CD4-positive, alpha-beta T cell treated with Interleukin-12 subunit alpha and Interleukin-12 subunit beta, for 1 hour (primary cell): ENCODE measurements at regions not wholly inside any gene's neighbourhood (a gene's known extent, or its start where the extent isn't known, plus 50 kb on each side); places are given as distances from the start of the nearest gene placed in this dataset.
"Not testable (repeated sequence)": the region's sequence is repeated elsewhere in the genome, so short reads cannot be mapped to it uniquely, and the experiment has no call there.

Experiments used
- DNase-seq: peaks from one replicate; pipeline ENCODE4 v3.0.0-alpha.2; 2020

DNA sequence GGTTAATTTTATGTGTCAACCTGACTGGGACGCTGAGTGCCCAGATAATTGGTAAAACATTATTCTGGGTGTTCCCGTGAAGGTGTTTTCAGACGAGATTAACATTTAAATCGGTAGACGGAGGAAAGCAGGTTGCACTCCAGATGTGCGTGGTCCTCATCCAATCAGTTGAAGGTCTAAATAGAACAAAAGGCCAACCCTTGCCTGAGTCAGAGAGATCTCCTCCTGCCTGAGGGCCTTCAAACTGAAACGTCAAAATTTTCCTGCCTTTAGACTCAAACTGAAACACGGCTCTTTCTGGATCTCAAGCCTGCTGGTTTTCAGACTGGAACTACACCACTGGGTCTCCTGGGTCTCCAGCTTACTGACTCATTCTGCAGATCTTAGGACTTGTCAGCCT, 70.9 kb downstream of the NPIPA5 start:
- DNase-seq: not testable (repeated sequence)

DNA sequence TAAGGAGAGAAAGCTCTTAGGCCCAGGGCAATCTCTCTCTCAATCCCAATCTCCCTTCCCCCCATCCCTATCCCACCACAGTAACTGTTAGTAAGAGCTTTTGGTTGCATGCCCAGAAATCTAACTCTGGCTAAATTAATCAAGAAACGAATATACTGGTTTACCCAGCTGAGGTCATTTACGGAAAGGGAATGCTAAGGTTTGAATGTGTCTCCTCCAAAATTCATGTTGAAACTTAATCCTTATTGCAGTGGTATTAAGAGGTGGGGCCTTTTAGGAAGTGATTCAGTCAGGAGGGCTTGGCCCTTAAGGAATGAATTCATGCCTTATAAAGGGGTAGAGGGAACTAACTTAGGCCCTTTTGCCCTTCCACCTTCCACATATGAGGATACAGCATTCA, 72.2 kb downstream of the NPIPA5 start:
- DNase-seq: not testable (repeated sequence)

DNA sequence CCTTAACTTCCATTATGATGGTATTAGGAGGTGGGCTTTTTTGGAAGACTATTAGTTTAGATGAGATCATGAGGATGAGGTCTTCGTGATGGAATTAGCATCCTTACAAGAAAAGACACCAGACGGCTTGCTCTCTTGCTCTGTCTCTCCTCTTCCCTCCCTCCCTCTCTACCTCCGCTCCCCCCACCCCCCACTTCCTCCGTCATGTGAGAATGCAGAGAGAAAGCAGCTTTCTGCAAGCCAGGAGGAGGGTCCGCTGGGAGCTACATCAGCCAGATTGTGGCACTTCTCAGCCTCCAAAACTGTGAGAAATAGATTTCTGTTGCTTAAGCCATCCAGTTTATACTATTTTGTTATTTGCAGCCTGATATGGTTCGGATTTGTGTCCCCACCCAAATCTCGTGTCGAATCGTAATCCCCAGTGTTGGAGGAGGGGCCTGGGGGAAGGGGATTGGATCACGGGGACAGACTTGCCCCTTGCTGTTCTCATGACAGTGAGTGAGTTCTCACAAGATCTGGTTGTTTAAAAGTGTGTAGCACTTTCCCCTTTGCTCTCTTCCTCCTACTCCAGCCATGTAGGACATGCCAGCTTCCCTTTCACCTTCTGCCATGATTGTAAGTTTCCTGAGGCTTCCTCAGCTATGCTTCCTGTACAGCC, 74.3 kb downstream of the NPIPA5 start:
- DNase-seq: not testable (repeated sequence)

DNA sequence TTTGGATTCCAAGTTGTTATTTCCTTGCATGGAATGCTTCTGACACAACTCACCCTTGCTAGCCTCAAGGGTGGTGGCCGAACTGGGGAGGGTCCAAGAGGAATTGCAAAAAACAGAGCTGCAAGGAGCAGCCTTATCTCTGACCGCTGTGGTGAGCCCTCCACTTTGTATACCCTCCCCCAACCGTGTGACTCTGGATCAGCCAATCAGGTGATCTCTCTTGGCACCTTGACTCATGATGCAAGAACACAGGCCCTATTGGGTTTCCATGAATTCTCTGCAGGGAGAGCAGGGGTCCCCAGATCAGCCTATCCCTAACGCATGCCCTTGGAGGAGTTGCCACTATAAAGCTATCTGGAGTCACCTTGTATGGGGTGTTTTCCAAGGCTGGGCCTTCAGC, 81.0 kb downstream of the NPIPA5 start:
- not testable (repeated sequence) for DNase-seq

DNA sequence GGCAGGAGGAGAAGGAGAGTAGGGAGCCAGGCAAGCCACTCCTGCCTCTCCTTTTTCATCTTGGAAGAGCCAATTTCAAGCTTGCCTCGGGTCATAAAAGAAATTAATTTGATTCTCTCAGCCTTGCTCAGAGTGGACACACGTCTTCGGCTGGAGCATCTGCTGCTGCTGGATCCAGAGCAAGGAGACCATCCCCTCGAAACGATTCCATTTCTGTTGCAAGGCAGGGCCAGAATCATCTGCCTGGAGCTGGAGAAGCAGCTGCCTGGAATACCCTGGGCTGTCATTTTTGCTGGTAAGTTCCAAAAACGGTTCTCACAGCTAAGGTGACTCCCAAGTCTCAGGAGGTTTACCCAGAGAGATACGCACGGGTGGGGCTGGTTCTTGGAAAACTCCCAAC, 103.3 kb downstream of the NPIPA5 start:
- not testable (repeated sequence) for DNase-seq

DNA sequence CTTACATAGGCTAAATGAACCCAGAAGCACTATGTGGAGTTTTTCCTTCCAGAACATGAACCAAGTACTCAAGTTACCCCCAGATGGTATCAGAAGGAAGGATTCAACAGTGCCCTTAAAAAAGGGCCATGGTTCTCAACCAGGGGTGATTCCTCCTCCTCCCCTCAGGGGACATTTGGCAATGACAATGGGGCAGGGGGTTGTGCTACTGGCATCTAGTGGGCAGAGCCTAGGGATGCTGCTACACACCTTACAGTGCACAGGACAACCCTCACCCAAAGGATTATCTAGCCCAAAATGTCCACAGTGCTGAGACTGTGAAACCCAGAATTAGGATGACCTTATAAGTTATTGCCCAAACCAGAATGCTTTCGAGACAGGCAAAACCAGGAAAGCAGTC, 104.1 kb downstream of the NPIPA5 start:
- DNase-seq: not testable (repeated sequence)

DNA sequence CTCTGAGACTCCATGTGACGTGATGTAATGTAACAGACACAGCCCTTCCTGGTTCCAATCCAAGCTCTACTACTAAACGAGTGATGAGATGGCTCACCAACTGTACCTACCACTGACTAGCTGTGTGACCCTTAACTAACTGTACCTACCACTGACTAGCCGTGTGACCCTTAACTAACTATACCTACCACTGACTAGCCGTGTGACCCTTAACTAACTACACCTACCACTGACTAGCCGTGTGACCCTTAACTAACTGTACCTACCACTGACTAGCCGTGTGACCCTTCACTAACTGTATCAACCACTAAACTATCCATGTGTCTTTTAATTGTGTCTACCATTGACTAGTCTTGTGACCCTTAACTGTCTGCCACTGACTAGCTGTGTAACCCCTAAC, 111.2 kb downstream of the NPIPA5 start:
- DNase-seq: not testable (repeated sequence)

DNA sequence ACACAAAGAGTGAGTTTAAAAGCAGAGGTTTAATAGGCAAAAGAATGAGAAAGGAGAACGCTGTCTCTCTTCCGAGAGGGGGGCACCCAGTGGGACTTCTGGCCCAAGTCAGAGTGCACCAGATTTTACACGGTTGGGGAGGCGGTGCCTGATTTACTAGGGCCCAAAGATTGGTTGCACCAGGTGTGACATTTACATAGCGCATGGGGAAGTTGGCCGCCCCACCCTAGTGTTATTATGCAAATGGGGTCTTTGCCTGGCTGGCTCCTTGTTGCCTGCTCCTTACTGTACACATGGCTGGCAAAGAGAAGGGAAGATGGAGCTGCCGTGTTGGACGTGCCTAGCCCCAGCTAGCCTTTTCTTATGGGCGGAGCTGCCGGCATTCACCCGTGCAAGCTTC, 115.9 kb downstream of the NPIPA5 start:
- DNase-seq: not testable (repeated sequence)

DNA sequence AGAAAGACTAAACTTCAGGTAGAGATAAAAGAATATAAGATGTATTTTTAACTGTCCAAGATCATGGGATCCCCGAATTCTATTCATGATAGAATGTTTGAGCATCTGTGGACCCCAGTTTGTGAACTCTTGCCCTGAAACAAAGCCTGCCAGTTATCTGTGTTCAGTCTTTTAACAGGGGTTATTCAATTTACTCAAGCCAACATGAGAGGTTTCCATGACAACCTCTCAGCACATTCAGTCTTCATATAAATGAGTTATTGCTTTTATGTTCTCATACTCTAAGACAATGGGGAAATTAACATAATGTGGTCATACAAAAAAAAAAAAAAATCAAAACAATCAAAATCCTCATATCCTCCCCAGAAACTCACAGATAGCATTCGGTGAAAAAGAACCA, 130.1 kb downstream of the NPIPA5 start:
- DNase-seq: not testable (repeated sequence)

DNA sequence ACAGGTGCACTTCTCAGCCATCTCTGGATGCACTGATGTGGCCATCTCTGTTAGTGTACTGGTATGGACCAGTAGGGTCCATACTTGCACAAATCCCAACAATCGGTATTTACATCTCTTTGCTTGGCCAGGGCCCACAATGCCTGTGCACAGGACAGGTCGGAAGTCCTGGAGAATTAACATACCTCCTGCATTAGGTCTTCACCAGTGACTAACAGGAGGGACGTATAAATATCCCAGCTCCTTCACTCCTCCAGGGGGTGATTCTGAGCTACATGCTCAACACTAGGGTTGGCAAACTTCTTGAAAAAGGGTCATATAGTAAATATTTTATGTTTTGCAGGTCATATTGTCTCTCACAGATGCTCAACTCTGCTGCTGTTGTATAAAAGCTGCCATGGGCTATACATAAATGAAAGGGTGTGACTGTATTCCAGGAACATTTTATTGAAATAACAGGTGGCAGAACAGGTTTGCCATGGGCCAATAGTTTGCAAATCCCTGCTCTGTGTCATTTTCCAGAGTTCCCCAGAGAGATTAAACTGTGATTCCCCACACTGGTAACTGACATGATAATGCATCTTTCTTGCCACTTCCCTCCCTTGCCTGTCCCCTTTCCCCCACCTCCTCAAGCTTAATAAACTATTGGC, 141.3 kb downstream of the NPIPA5 start:
- DNase-seq: not testable (repeated sequence)

DNA sequence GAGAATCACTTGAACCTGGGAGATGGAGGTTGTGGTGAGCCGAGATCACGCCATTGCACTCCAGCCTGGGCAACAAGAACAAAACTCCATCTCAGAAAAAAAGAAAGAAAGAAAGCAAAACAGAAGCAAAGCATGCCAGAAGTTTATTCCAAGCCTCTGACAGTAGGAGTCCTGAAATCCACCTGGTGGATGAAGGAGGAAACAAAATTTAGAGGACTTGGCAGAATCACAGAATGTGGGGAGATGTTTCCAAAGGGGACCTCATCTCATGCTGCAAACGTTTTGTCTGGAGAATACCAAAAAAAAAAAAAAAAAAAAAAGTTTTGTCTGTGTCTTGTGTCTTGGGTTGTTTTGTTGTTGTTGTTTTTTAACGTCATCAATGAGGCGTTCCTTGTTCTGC, 141.1 kb upstream of the RRN3 start:
- not testable (repeated sequence) for DNase-seq

DNA sequence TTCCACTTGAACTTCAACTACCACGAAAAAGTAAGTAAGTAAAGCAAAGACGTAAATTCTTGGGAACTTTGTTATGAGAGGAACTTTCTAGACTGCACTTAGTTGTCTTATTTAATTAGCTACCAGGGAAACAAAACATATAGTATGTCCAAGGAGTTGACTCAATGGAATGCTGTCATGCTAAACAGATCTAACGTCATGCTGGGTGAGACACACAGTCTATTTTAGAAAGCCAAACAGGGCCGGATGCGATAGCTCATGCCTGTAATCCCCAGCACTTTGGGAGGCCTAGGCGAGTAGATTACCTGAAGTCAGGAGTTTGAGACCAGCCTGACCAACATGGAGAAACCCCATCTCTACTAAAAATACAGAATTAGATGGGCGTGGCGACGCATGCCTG, 140.6 kb upstream of the RRN3 start:
- not testable (repeated sequence) for DNase-seq

DNA sequence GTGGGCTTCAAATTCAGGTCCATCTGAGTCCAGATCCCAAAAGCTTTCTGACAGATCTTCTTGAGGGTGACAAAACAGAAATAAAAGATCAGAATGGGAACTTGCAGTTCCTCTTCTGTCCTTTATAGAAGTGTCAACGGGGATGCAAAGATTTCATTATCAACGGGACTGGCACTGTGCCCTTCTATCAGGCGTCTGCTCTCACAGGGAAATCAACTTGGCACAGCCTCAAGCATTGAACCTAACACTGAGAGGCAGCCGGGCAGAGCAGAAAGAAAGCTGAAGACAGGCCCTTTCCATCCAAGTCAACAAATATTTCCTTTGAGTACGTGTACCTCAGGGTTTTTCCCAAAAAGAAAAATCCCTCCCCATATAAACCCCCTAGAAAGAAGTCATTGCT, 136.4 kb upstream of the RRN3 start:
- not testable (repeated sequence) for DNase-seq

DNA sequence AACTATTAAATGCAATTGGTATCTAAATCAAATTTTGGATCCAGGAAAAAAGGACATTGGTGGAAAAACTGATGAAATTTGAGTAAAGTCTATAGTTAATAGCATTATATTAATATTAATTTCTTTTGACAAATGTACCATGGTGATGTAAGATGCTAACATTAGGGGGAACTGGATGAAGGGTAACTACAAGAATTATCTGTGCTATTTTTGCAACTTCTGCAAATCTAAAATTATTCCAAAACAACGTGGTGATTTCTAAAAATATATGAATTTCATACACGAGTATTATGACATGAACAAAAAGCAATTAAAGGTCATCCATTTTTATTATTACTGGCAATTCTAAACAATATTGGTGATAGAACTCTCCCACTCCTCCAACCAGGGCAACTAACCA, 135.6 kb upstream of the RRN3 start:
- not testable (repeated sequence) for DNase-seq

DNA sequence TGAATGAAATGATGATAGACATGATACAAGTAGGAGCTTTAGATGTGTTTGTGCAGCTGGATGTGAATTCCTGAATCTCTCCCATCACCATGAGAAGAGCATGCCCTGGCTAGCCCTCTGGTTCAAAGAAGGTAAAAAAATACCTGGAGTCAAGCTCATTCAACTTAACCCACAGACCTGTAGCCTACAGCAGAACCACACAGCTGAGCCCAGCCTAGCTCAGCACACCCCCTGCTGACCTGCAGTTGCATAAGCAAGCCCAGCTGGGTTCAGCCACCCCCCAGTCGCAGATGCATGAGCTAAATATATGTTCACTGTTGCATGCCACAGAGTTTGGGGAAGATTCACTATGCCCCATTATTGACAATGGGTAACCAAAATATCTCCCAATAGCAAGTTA, 130.6 kb upstream of the RRN3 start:
- DNase-seq: not testable (repeated sequence)

DNA sequence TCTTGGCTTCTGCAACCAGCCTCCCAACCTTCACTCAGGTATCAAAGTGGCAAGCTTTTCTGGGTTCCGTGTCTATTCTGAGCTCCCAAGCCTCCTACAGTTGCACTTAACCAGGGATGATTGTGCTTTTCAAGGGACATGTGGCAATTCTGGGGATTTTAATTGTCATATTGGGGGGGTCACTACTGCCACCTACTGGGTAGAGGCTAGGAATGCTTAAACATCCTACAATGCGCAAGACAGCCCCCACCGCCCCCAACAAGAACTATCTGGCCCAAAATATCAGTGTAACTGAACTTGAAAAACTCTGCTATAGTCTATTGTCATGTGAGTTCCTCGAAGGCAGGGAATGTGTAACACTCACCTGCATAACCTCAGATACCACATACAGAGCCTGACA, 129.3 kb upstream of the RRN3 start:
- not testable (repeated sequence) for DNase-seq

DNA sequence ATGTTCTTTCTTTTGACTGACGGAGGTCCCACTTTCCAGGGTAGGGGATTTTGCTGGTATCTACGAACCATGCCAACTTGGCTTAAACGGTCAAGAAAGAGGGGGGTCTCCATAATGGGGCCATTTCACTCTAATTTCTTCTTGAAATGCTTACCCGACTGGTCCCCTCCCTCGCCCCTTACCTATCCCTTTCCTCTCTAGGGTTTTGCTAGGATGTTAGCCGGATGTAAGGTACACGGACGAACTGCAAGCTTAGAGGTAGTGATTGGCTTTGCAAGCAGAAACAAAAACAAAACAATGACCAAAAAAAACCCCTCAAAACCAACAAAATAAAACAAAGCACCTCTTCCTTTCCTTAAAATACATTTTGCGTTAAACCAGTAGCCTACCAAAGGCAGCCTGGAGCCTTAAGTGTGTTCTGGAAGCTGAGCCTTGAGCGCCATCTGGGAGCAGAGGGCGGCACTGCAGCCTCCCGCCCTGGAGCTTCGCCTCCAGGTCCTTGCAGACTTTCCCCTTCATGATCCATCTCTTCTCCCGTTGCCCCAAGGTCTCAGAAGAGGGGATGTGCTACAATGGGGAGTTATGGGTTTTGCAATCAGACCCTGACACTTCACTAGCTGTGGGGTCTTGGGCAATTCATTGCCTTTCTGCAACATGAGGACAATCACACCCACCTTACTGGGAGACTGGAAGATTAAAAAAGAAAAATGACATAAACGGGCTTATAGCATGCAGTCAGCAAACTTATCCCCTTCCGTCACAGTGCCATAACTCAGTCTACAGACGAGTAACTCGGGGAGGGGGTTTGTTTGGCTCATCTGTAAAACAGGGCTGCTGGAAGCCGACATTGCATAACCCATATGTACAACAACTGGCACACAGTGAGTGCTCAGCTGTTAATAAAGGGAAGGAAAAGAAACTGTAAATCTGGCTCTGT, 125.9 kb upstream of the RRN3 start:
- peak; percentile 5 for DNase-seq

DNA sequence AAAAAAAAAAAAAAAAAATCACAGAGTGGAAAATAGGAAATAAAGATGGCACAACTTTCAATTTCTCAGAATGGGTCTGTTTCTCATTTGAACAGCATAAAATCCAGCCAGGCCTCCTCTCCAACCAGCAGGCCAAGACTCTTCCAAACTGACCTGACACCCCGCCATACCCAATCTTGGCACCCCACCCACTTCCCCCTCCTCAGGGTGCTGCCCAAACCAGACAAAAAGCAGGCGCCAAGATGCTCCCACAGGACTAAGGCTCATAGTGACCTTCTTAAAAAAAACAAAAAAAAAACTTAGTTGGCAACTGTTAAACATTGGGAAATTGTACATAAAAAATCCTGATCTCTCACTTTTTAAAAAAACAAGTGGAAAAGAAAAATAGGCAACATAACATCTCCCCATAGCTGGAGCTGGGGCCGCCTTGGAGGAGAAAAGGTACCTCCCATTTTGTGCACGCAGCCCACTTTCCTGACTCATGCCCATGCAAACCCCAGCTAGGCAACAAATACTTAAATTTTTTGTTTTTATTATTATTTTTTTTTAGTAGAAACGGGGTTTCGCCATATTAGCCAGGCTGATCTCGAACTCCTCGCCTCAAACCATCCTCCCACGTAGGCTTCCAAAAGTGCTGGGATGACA, 124.9 kb upstream of the RRN3 start:
- not testable (repeated sequence) for DNase-seq

DNA sequence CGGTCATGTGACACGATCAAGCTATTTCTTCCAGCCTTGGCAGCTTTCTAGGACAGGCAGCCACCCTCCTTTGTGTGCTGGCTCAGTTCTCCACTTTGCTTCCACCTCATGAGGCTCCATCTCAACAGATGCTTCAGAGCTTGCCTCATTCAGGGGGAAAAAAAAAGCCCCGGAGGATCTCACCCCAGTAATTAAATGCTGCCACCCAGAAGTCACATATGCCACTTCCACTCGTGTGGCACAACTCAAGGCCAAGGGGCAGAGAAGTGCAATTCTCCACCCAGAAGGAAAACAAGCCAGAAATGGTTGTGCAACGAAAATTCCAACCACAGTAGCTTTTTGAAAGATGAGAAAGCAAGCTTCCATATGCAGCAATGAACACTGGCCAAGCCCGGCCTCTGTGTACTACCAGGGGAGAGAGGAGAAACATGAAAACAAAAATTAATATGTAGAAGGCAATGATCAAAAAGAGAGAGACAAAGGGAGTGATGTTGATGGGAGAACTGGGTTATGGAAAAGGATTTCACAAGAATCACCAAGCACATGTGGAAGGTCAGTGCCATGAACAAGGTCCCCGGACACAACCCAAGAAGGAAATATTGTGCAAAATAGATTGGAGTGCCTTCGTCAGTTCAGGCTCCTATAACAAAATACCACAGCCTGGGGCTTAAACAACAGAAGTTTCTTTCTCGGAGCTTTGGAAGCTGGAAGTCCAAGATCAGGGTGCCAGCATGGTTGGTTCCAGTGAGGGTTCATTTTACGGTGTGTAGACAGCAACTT, 113.3 kb upstream of the RRN3 start:
- not testable (repeated sequence) for DNase-seq

DNA sequence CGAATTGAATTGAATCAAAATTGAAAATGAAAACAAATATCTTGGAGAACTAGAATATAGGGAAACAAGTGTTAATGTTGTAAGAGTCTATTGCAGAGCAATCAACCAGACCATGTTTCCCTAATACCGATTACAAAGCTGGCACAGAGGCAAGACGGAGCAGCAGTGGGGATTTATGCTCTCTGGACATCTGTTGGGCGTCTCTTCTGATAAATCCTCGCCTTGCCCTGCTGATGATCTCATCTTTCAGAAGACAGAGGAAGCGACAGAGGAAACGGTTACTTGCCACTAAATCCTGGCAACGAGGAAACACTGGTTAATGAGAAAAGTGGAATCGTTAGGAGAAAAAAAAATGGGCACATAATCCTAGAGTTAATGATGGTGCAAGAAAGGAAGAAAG, 112.4 kb upstream of the RRN3 start:
- not testable (repeated sequence) for DNase-seq

DNA sequence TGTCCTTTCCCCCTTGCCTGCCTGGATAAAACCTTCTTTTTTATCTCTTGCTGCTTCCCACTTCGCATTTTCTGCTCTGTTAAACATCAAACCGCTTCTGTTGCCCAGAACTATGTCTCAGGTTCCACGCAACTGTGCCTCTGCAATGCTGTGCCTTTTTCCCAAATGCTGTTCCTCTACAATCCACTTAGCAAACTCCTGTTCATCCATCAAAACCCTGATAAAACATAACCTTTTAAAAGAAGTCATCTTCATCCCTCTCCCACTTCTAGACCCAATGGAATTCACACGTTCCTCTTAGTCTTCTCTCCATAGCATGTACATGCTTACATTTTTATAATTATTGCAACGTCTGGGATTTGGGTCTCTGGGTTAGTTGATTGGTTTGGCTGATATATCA, 111.9 kb upstream of the RRN3 start:
- DNase-seq: not testable (repeated sequence)

DNA sequence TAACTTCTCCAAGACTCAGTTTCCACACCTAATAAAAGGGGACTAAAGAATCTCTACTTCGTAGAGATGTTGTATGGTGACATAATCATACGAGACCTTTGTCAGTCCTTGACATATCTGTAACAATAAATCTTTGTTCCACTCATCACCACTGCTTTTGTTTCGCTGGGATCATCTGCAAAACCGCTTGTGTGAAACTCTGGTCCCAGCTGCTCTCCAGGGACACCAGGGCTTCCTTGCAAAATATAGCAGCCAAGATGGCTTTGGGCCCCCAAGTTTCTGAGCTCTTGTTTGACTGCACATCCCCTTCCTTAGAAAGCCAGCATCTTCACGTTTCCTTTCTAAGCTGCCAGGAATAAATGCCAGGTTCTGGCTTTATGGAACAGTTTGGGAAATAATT, 110.5 kb upstream of the RRN3 start:
- not testable (repeated sequence) for DNase-seq
